A673 (cell line): ENCODE measurements at regions not wholly inside any gene's neighbourhood (a gene's known extent, or its start where the extent isn't known, plus 50 kb on each side); places are given as distances from the start of the nearest gene placed in this dataset.

Experiments
- BruUV-seq: library from RNA; stranded (reverse); fragments of 400-500 nt; replicated peaks from 2 replicates; lab custom pipeline; 2021; lab: Mats Ljungman, UMichigan
- CTCF ChIA-PET: fragments of 300-600 bp; sonication (Branson Sonifier 250); formaldehyde crosslinking; loops from one replicate; lab custom pipeline; 2022; ENCODE audit warnings: antibody characterized with exemption; lab: Charles Lee
- POLR2A ChIA-PET: fragments of 300-600 bp; sonication (Branson Sonifier 250); formaldehyde crosslinking; loops from one replicate; lab custom pipeline; 2022; ENCODE audit warnings: antibody characterized with exemption; ENCODE audit not compliant: low non-redundant PET; lab: Charles Lee
- DNase-seq: peaks from one replicate; pipeline ENCODE4 v3.0.0-alpha.2; 2015; ENCODE audit warnings: low spot score
- H3K27ac ChIP-seq: fragments of 200-600 bp; sonication (generic); 2 replicates; pipeline ENCODE4 v1.5.1; 2016; ENCODE audit warnings: mixed run types, low read depth, mild to moderate bottlenecking, mixed read lengths, antibody characterized with exemption, low read length; ENCODE audit not compliant: poor library complexity, severe bottlenecking
- H3K27me3 ChIP-seq: fragments of 200-600 bp; sonication (generic); replicated peaks from 2 replicates; pipeline ENCODE4 v1.6.1; 2017; ENCODE audit warnings: mixed run types, low read depth, mild to moderate bottlenecking, mixed read lengths, antibody characterized with exemption, low read length; ENCODE audit not compliant: insufficient read depth, poor library complexity
- H3K36me3 ChIP-seq: fragments of 200-600 bp; sonication (generic); 2 replicates; pipeline ENCODE4 v1.6.1; 2016; ENCODE audit warnings: mixed run types, mild to moderate bottlenecking, mixed read lengths, antibody characterized with exemption, low read length; ENCODE audit not compliant: insufficient read depth, poor library complexity, severe bottlenecking
- H3K4me1 ChIP-seq: fragments of 200-600 bp; sonication (generic); 2 replicates; pipeline ENCODE4 v1.6.1; 2017; ENCODE audit warnings: mixed run types, mild to moderate bottlenecking, mixed read lengths, antibody characterized with exemption, low read length; ENCODE audit not compliant: insufficient read depth, poor library complexity, severe bottlenecking
- H3K4me3 ChIP-seq: fragments of 200-600 bp; sonication (generic); 2 replicates; pipeline ENCODE4 v1.5.1; 2016; ENCODE audit warnings: low read depth, mixed run types, mild to moderate bottlenecking, mixed read lengths, low read length; ENCODE audit not compliant: poor library complexity, severe bottlenecking
- H3K9me3 ChIP-seq: fragments of 200-600 bp; sonication (generic); 2 replicates; pipeline ENCODE4 v1.6.1; 2016; ENCODE audit warnings: mixed run types, low read depth, mild to moderate bottlenecking, mixed read lengths, antibody characterized with exemption, low read length; ENCODE audit not compliant: poor library complexity, severe bottlenecking
- EZH2 ChIP-seq: fragments of 200-600 bp; sonication (generic); IDR thresholded peaks from 2 replicates; pipeline ENCODE4 v1.6.1; 2017; ENCODE audit warnings: borderline replicate concordance, low read depth, mild to moderate bottlenecking, mixed read lengths, antibody characterized with exemption, low read length; ENCODE audit not compliant: poor library complexity, severe bottlenecking
- intact Hi-C: fragments of 100-400 bp; cut with micrococcal nuclease; formaldehyde crosslinking; loops from one replicate; pipeline ENCODE4 v1.10.0; 2022; ENCODE audit not compliant: unreplicated experiment
- TF ChIP-seq, protein P1 (sequence below): fragments of 300-800, 200-600 bp; sonication (generic); conservative IDR thresholded peaks from 2 replicates; pipeline ENCODE4 v1.5.1; 2017; ENCODE audit warnings: low read depth, mild to moderate bottlenecking, antibody characterized with exemption, low read length, moderate library complexity, mixed read lengths

GRCh38 chr12:60281522-60281921 is 685.7 kb downstream of the SLC16A7 start:
- peaks cover 14% of the 10 kb centered on the region for H3K9me3 ChIP-seq
- no peak overlapping the region for H3K27ac ChIP-seq
- CTCF ChIA-PET: no interaction called here
- H3K4me3 ChIP-seq: no peak overlapping the region
- intact Hi-C loops: no loop called here
- no peaks in the 10 kb centered on the region for H3K4me1 ChIP-seq
- BruUV-seq: no TSS peak
- no peak for TF ChIP-seq EZH2
- TF ChIP-seq, protein P1, sequence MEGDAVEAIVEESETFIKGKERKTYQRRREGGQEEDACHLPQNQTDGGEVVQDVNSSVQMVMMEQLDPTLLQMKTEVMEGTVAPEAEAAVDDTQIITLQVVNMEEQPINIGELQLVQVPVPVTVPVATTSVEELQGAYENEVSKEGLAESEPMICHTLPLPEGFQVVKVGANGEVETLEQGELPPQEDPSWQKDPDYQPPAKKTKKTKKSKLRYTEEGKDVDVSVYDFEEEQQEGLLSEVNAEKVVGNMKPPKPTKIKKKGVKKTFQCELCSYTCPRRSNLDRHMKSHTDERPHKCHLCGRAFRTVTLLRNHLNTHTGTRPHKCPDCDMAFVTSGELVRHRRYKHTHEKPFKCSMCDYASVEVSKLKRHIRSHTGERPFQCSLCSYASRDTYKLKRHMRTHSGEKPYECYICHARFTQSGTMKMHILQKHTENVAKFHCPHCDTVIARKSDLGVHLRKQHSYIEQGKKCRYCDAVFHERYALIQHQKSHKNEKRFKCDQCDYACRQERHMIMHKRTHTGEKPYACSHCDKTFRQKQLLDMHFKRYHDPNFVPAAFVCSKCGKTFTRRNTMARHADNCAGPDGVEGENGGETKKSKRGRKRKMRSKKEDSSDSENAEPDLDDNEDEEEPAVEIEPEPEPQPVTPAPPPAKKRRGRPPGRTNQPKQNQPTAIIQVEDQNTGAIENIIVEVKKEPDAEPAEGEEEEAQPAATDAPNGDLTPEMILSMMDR: no peak
- no peak for DNase-seq
- H3K36me3 ChIP-seq: no peaks in the 10 kb centered on the region
- POLR2A ChIA-PET: no interaction called here
- no peaks in the 10 kb centered on the region for H3K27me3 ChIP-seq

- Histone ChIP-seq H3K27ac (no peak overlapping the region), H3K9me3 (peaks cover 12% of the 10 kb centered on the region), H3K4me3 (no peak overlapping the region), H3K27me3 (no peaks in the 10 kb centered on the region), H3K36me3 (no peaks in the 10 kb centered on the region), H3K4me1 (no peaks in the 10 kb centered on the region)
- TF ChIP-seq EZH2: no peak
- TF ChIP-seq, protein P1: no peak
- ChIA-PET CTCF (no interaction called here), POLR2A (no interaction called here)
- DNase-seq: no peak
- intact Hi-C loops: no loop called here
- BruUV-seq: no TSS peak
These were observed 694.7 kb downstream of the SLC16A7 start for GRCh38 chr12:60290532-60290931.

GRCh38 chr12:60308366-60308991 is 712.6 kb downstream of the SLC16A7 start:
- CTCF ChIA-PET: no interaction called here

More at GRCh38 chr12:60308366-60308991, 712.6 kb downstream of the SLC16A7 start:
- Histone ChIP-seq H3K4me3 (no peak overlapping the region), H3K4me1 (no peaks in the 10 kb centered on the region), H3K27me3 (no peaks in the 10 kb centered on the region), H3K36me3 (no peaks in the 10 kb centered on the region), H3K27ac (no peak overlapping the region), H3K9me3 (no peaks in the 10 kb centered on the region)
- POLR2A ChIA-PET: no interaction called here
- BruUV-seq: no TSS peak
- DNase-seq: no peak
- TF ChIP-seq, protein P1: no peak
- no peak for TF ChIP-seq EZH2
- intact Hi-C loops: no loop called here
